ENCODE measurements at regions not wholly inside any gene's neighbourhood (a gene's known extent, or its start where the extent isn't known, plus 50 kb on each side); places are given as distances from the start of the nearest gene placed in this dataset.

DNA sequence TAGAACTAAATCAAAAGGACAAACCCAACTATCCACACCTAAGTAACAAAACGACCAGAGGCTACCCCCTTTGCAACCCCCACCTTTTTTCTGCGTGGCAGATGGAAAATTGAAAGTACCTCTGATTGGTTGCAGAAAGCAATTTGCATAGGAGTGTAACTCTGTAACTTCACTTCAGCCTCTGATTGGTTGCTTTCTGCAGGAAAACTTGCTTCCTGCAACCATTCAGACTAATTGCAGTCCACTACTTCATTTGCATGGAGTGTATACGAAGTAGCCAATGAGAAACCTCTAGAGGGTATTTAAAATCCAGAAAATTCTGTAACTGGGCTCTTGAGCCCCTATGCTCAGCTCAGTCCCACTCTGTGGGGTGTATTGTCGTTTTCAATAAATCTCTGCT lies 129.1 kb upstream of the OLIG3 start:
- TF ChIP-seq, protein P1, sequence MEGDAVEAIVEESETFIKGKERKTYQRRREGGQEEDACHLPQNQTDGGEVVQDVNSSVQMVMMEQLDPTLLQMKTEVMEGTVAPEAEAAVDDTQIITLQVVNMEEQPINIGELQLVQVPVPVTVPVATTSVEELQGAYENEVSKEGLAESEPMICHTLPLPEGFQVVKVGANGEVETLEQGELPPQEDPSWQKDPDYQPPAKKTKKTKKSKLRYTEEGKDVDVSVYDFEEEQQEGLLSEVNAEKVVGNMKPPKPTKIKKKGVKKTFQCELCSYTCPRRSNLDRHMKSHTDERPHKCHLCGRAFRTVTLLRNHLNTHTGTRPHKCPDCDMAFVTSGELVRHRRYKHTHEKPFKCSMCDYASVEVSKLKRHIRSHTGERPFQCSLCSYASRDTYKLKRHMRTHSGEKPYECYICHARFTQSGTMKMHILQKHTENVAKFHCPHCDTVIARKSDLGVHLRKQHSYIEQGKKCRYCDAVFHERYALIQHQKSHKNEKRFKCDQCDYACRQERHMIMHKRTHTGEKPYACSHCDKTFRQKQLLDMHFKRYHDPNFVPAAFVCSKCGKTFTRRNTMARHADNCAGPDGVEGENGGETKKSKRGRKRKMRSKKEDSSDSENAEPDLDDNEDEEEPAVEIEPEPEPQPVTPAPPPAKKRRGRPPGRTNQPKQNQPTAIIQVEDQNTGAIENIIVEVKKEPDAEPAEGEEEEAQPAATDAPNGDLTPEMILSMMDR (conservative IDR thresholded peaks at IDR 0.05; ENCODE audit: low read depth, low read length), result no peak
- no peak for TF ChIP-seq SMC3 (IDR thresholded peaks at IDR 0.05; ENCODE audit: low read depth, low read length)
- no peak for TF ChIP-seq POLR2A (IDR thresholded peaks at IDR 0.05; ENCODE audit: low read depth, low read length)
- TF ChIP-seq RAD21 (IDR thresholded peaks at IDR 0.05; ENCODE audit: low read length), result no peak
- TF ChIP-seq, protein P2, sequence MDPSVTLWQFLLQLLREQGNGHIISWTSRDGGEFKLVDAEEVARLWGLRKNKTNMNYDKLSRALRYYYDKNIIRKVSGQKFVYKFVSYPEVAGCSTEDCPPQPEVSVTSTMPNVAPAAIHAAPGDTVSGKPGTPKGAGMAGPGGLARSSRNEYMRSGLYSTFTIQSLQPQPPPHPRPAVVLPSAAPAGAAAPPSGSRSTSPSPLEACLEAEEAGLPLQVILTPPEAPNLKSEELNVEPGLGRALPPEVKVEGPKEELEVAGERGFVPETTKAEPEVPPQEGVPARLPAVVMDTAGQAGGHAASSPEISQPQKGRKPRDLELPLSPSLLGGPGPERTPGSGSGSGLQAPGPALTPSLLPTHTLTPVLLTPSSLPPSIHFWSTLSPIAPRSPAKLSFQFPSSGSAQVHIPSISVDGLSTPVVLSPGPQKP (IDR thresholded peaks at IDR 0.05; ENCODE audit: borderline replicate concordance, low read depth, low read length), result no peak
- TF ChIP-seq CEBPB (IDR thresholded peaks at IDR 0.05; ENCODE audit: low read depth, low read length), result no peak
- no peak for TF ChIP-seq RCOR1 (IDR thresholded peaks at IDR 0.05; ENCODE audit: insufficient replicate concordance, low read length)
- TF ChIP-seq RFX5 (IDR thresholded peaks at IDR 0.05; ENCODE audit: low read depth, low read length), result no peak
- no peak for TF ChIP-seq MAZ (IDR thresholded peaks at IDR 0.05; ENCODE audit: borderline replicate concordance, low read depth, low read length)
- TF ChIP-seq, protein P3, sequence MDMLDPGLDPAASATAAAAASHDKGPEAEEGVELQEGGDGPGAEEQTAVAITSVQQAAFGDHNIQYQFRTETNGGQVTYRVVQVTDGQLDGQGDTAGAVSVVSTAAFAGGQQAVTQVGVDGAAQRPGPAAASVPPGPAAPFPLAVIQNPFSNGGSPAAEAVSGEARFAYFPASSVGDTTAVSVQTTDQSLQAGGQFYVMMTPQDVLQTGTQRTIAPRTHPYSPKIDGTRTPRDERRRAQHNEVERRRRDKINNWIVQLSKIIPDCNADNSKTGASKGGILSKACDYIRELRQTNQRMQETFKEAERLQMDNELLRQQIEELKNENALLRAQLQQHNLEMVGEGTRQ (IDR thresholded peaks at IDR 0.05; ENCODE audit: low read depth, low read length), result no peak
- no peak for TF ChIP-seq MXI1 (IDR thresholded peaks at IDR 0.05; ENCODE audit: borderline replicate concordance, low read depth, low read length)
- no peak for TF ChIP-seq MAFK (IDR thresholded peaks at IDR 0.05; ENCODE audit: low read depth, low read length)
